CD4-positive, alpha-beta T cell treated with Interleukin-12 subunit alpha and Interleukin-12 subunit beta, for 1 hour (primary cell): ENCODE measurements at regions not wholly inside any gene's neighbourhood (a gene's known extent, or its start where the extent isn't known, plus 50 kb on each side); places are given as distances from the start of the nearest gene placed in this dataset.
"Not testable (repeated sequence)": the region's sequence is repeated elsewhere in the genome, so short reads cannot be mapped to it uniquely, and the experiment has no call there.

Source experiments
- DNase-seq: peaks from one replicate; pipeline ENCODE4 v3.0.0-alpha.2; 2020

GRCh38 chr3:107470496-107470895 lies 52.3 kb upstream of the BBX start:
- not testable (repeated sequence) for DNase-seq
